Panc1 (cell line): ENCODE measurements at regions not wholly inside any gene's neighbourhood (a gene's known extent, or its start where the extent isn't known, plus 50 kb on each side); places are given as distances from the start of the nearest gene placed in this dataset.

Source experiments
- TF ChIP-seq, protein P1 (sequence below): fragments of 450-650 bp; IDR thresholded peaks from 2 replicates; pipeline ENCODE4 v1.5.1; 2017; ENCODE audit warnings: mild to moderate bottlenecking
- TF ChIP-seq, protein P2 (sequence below), 2 experiments: IDR thresholded peaks; 2 replicates each; pipeline ENCODE4 v1.6.1; 2011 to 2012; ENCODE audit warnings: low read depth in 2 of 2, control low read depth in 1 of 2, low read length in 1 of 2, mild to moderate bottlenecking in 1 of 2, moderate library complexity in 1 of 2; ENCODE audit not compliant: insufficient read depth in 1 of 2

DNA sequence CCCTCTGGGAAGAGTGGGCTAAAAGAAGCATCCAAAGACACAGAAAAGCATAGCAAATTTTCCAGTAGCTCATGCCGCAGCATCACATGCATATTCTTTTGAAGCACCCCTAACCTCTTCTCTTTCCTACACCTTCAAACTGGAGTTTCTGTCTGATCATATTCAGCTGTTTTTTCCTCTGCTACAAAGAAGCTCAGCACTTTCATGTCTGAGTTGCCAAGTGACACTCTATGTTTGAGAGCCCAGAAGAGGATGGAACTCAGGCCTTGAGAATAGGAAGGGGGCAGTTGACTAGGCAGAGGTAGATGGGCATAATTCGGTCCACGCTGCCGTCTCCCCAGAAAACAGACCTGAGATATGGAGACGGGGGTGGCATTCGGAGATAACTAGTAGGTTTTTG lies 489.6 kb upstream of the NR2F2 start:
- TF ChIP-seq, protein P1, sequence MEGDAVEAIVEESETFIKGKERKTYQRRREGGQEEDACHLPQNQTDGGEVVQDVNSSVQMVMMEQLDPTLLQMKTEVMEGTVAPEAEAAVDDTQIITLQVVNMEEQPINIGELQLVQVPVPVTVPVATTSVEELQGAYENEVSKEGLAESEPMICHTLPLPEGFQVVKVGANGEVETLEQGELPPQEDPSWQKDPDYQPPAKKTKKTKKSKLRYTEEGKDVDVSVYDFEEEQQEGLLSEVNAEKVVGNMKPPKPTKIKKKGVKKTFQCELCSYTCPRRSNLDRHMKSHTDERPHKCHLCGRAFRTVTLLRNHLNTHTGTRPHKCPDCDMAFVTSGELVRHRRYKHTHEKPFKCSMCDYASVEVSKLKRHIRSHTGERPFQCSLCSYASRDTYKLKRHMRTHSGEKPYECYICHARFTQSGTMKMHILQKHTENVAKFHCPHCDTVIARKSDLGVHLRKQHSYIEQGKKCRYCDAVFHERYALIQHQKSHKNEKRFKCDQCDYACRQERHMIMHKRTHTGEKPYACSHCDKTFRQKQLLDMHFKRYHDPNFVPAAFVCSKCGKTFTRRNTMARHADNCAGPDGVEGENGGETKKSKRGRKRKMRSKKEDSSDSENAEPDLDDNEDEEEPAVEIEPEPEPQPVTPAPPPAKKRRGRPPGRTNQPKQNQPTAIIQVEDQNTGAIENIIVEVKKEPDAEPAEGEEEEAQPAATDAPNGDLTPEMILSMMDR, result no peak
- TF ChIP-seq, protein P2, sequence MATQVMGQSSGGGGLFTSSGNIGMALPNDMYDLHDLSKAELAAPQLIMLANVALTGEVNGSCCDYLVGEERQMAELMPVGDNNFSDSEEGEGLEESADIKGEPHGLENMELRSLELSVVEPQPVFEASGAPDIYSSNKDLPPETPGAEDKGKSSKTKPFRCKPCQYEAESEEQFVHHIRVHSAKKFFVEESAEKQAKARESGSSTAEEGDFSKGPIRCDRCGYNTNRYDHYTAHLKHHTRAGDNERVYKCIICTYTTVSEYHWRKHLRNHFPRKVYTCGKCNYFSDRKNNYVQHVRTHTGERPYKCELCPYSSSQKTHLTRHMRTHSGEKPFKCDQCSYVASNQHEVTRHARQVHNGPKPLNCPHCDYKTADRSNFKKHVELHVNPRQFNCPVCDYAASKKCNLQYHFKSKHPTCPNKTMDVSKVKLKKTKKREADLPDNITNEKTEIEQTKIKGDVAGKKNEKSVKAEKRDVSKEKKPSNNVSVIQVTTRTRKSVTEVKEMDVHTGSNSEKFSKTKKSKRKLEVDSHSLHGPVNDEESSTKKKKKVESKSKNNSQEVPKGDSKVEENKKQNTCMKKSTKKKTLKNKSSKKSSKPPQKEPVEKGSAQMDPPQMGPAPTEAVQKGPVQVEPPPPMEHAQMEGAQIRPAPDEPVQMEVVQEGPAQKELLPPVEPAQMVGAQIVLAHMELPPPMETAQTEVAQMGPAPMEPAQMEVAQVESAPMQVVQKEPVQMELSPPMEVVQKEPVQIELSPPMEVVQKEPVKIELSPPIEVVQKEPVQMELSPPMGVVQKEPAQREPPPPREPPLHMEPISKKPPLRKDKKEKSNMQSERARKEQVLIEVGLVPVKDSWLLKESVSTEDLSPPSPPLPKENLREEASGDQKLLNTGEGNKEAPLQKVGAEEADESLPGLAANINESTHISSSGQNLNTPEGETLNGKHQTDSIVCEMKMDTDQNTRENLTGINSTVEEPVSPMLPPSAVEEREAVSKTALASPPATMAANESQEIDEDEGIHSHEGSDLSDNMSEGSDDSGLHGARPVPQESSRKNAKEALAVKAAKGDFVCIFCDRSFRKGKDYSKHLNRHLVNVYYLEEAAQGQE (IDR thresholded peaks at IDR 0.05; ENCODE audit: insufficient read depth in 1 of 2, low read depth in 2 of 2, low read length in 1 of 2), result no peak
